ENCODE measurements at regions not wholly inside any gene's neighbourhood (a gene's known extent, or its start where the extent isn't known, plus 50 kb on each side); places are given as distances from the start of the nearest gene placed in this dataset.

- DNase-seq (ENCODE audit: low read depth, low spot score) (no peak), ATAC-seq (no peak)
- Histone ChIP-seq H4K20me1 (ENCODE audit: insufficient read depth) (no peaks in the 10 kb centered on the region), H3K9me3 (ENCODE audit: control insufficient read depth in 1 of 2, insufficient read depth in 1 of 2, low read depth in 1 of 2, low read length in 2 of 2) (no peaks in the 10 kb centered on the region), H3K36me3 (ENCODE audit: control insufficient read depth in 1 of 2, insufficient read depth in 2 of 2, low read length in 2 of 2) (no peaks in the 10 kb centered on the region), H2AFZ (ENCODE audit: low read depth, low read length, poor library complexity, severe bottlenecking) (no peak overlapping the region), H3K27me3 (ENCODE audit: insufficient read depth, low read length) (no peaks in the 10 kb centered on the region), H3K9ac (ENCODE audit: low read length) (no peak overlapping the region), H3K79me2 (ENCODE audit: insufficient read depth, low read length) (no peaks in the 10 kb centered on the region), H3K4me1 (ENCODE audit: control insufficient read depth in 1 of 2, insufficient read depth in 2 of 2, low read length in 2 of 2) (no peaks in the 10 kb centered on the region), H3K4me2 (ENCODE audit: low read length) (no peak overlapping the region), H3K27ac (ENCODE audit: low read depth, low read length) (no peak overlapping the region), H3K9me2 (ENCODE audit: insufficient read depth) (no peaks in the 10 kb centered on the region), H3K4me3 (replicated peaks in 1 of 2; ENCODE audit: low read depth in 1 of 2, low read length in 2 of 2) (no peak overlapping the region)
- TF ChIP-seq EGR1 (IDR thresholded peaks at IDR 0.05; ENCODE audit: low read depth) = no peak
- no peak for TF ChIP-seq CEBPB (IDR thresholded peaks at IDR 0.05; ENCODE audit: low read depth)
- TF ChIP-seq ATF3 (IDR thresholded peaks at IDR 0.05) = no peak
- no peak for TF ChIP-seq YY1 (IDR thresholded peaks at IDR 0.05; ENCODE audit: extremely low read depth, insufficient replicate concordance, low read depth, low read length)
- TF ChIP-seq EZH2phosphoT487 (IDR thresholded peaks at IDR 0.05; ENCODE audit: borderline replicate concordance) = no peak
- no peak for TF ChIP-seq EZH2 (IDR thresholded peaks at IDR 0.05)
- no peak for TF ChIP-seq MAX (IDR thresholded peaks at IDR 0.05)
- TF ChIP-seq JUND (IDR thresholded peaks at IDR 0.05) = no peak
- no peak for TF ChIP-seq POLR2A (IDR thresholded peaks at IDR 0.05; ENCODE audit: borderline replicate concordance, extremely low read depth, insufficient read depth, insufficient read length)
- no peak for TF ChIP-seq RAD21 (IDR thresholded peaks at IDR 0.05; ENCODE audit: low read depth)
- no peak for TF ChIP-seq POLR2AphosphoS5 (IDR thresholded peaks at IDR 0.05; ENCODE audit: low read depth, low read length)
- TF ChIP-seq CTCF (IDR thresholded peaks at IDR 0.05 in 2 of 3, conservative IDR thresholded peaks at IDR 0.05 in 1 of 3; ENCODE audit: borderline replicate concordance in 1 of 3, insufficient read depth in 1 of 3, low read depth in 2 of 3, low read length in 2 of 3) = no peak
- TF ChIP-seq FOSL1 (IDR thresholded peaks at IDR 0.05; ENCODE audit: low read depth) = no peak
- TF ChIP-seq ZBTB33 (IDR thresholded peaks at IDR 0.05; ENCODE audit: extremely low read depth, insufficient replicate concordance, low read length) = no peak
- intact Hi-C loops (cut with micrococcal nuclease) = no loop called here
- BruUV-seq (replicated peaks) = no TSS peak
- ChIA-PET POLR2A (no interaction called here), CTCF (no interaction called here), RAD21 (ENCODE audit: low non-redundant PET in 1 of 2, low total read pairs in 2 of 2, uncharacterized antibody in 2 of 2, unreplicated experiment in 2 of 2) (no interaction called here)
Observed at GRCh38 chr9:31027678-31028077, 1356.8 kb upstream of the ACO1 start.
